ENCODE measurements at regions not wholly inside any gene's neighbourhood (a gene's known extent, or its start where the extent isn't known, plus 50 kb on each side); places are given as distances from the start of the nearest gene placed in this dataset.

DNA sequence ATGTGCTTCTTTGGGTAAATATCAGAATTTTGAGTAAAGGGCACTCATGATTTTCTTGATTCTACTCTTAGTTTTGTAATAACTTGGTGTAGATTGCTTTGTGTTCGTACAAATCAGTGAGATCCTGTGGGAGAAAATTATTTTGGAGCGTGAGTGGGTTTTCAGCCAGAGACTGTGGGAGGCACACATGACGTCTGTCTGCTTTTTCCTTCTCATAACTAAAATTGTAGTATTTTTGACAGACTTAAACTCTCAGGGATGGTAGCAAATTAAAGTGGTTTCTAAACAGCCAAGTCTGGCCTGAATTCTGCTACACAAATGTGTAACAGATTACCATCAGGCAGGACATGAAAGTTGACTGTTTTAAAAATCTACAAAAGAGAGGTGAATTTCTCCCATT, 222.6 kb downstream of the OTOR start:
- H3K4me1 Mint-ChIP-seq (ENCODE audit: low read depth): peaks cover 3% of the 10 kb centered on the region
- H3K4me3 Mint-ChIP-seq (ENCODE audit: unreplicated experiment): no peak overlapping the region
- no peaks in the 10 kb centered on the region for H3K36me3 Mint-ChIP-seq (ENCODE audit: low read depth)
- no peak for DNase-seq (ENCODE audit: low spot score)
- no peak overlapping the region for H3K27ac Mint-ChIP-seq (ENCODE audit: unreplicated experiment)
- TF ChIP-seq, protein P1, sequence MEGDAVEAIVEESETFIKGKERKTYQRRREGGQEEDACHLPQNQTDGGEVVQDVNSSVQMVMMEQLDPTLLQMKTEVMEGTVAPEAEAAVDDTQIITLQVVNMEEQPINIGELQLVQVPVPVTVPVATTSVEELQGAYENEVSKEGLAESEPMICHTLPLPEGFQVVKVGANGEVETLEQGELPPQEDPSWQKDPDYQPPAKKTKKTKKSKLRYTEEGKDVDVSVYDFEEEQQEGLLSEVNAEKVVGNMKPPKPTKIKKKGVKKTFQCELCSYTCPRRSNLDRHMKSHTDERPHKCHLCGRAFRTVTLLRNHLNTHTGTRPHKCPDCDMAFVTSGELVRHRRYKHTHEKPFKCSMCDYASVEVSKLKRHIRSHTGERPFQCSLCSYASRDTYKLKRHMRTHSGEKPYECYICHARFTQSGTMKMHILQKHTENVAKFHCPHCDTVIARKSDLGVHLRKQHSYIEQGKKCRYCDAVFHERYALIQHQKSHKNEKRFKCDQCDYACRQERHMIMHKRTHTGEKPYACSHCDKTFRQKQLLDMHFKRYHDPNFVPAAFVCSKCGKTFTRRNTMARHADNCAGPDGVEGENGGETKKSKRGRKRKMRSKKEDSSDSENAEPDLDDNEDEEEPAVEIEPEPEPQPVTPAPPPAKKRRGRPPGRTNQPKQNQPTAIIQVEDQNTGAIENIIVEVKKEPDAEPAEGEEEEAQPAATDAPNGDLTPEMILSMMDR (IDR thresholded peaks at IDR 0.05): no peak
- peaks cover under 1% of the 10 kb centered on the region for H3K27me3 Mint-ChIP-seq (ENCODE audit: low read depth)
- H3K9me3 Mint-ChIP-seq (ENCODE audit: low read depth): no peaks in the 10 kb centered on the region

DNA sequence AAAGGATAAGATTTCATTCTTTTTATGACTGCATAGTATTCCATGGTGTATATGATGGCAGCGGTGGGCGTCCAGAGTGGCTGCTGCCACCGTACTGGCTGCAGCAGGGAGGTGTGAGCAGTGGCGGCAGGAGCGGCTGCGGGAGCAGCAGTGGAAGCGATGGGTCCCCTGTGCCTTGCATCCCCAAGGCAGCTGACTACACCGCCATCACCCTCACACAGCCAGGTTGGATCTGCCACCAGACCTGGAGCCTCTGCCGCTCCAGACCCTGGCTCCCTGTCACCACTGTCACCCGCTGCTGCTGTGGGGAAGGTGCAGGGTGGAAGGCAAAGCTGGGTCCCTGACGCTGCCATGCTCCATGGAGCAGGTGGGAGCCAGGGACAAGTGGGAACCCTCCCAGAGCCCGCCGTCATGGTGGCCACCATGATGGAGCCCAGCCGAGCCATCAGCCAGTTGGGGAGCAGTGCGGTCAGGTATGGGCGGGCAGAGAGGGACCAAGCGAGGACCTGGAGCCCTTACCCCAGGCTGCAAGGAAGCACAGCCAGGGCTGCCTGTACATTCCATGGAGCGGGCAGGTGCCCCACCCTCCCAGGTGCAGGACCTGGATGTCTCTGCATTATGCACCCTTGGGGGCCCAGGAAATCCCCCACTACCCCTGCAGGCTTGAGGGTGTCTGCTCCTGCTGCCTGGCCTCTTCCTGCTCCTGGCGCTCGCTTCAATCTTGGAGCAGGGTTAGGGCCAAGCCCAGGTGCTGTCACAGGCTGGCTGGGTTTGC, 226.1 kb downstream of the OTOR start:
- H3K9me3 Mint-ChIP-seq (ENCODE audit: low read depth): peaks cover 7% of the 10 kb centered on the region
- H3K36me3 Mint-ChIP-seq (ENCODE audit: low read depth): no peaks in the 10 kb centered on the region
- DNase-seq (ENCODE audit: low spot score): peak; percentile 76
- H3K4me3 Mint-ChIP-seq (ENCODE audit: unreplicated experiment): no peak overlapping the region
- H3K4me1 Mint-ChIP-seq (ENCODE audit: low read depth): peaks cover 3% of the 10 kb centered on the region
- TF ChIP-seq, protein P1 (IDR thresholded peaks at IDR 0.05): no peak
- no peaks in the 10 kb centered on the region for H3K27me3 Mint-ChIP-seq (ENCODE audit: low read depth)
- no peak overlapping the region for H3K27ac Mint-ChIP-seq (ENCODE audit: unreplicated experiment)

DNA sequence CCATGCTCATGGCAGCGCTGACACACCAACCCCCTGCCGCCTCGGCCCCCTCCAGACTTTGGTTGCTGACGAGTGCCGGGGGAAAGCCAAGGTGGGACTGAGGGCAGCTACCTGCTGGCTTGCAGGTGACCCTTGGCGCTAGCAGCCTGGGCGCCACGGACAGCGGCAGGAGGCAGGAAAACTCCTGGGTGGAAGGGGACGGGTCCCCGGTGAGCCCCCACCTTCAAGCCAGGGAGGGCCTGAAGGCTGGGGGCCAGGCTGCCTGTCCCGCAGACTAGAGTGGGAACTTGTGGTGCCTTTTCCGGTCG, 226.7 kb downstream of the OTOR start:
- peak; percentile 80 for DNase-seq (ENCODE audit: low spot score)
- peaks cover 7% of the 10 kb centered on the region for H3K9me3 Mint-ChIP-seq (ENCODE audit: low read depth)
- H3K27me3 Mint-ChIP-seq (ENCODE audit: low read depth): no peaks in the 10 kb centered on the region
- H3K36me3 Mint-ChIP-seq (ENCODE audit: low read depth): no peaks in the 10 kb centered on the region
- TF ChIP-seq, protein P1 (IDR thresholded peaks at IDR 0.05): no peak
- no peak overlapping the region for H3K27ac Mint-ChIP-seq (ENCODE audit: unreplicated experiment)
- H3K4me1 Mint-ChIP-seq (ENCODE audit: low read depth): peaks cover 3% of the 10 kb centered on the region
- no peak overlapping the region for H3K4me3 Mint-ChIP-seq (ENCODE audit: unreplicated experiment)

DNA sequence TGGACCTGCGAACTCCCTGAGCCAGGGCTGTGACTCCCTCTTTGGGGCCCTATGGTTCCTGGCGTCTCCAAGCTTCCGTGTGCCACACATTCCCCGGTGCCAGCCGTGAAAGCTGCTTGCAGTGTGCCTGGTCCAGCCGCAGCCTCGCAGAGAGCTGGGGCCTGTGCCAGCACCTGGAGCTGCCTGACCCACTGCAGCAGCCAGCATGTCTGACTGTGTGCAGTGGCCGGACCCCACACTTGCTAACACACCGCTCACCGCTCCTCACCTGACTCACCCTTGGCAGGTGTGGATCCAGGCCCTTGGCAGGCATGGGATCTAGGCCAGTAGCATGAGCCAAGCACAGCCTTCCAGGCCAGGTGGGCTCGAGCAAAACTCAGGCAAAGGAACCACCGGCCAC, 227.5 kb downstream of the OTOR start:
- H3K27ac Mint-ChIP-seq (ENCODE audit: unreplicated experiment): no peak overlapping the region
- TF ChIP-seq, protein P1 (IDR thresholded peaks at IDR 0.05): no peak
- H3K36me3 Mint-ChIP-seq (ENCODE audit: low read depth): no peaks in the 10 kb centered on the region
- H3K27me3 Mint-ChIP-seq (ENCODE audit: low read depth): no peaks in the 10 kb centered on the region
- H3K9me3 Mint-ChIP-seq (ENCODE audit: low read depth): peaks cover 7% of the 10 kb centered on the region
- no peak overlapping the region for H3K4me3 Mint-ChIP-seq (ENCODE audit: unreplicated experiment)
- peaks cover 3% of the 10 kb centered on the region for H3K4me1 Mint-ChIP-seq (ENCODE audit: low read depth)
- DNase-seq (ENCODE audit: low spot score): peak; percentile 90

DNA sequence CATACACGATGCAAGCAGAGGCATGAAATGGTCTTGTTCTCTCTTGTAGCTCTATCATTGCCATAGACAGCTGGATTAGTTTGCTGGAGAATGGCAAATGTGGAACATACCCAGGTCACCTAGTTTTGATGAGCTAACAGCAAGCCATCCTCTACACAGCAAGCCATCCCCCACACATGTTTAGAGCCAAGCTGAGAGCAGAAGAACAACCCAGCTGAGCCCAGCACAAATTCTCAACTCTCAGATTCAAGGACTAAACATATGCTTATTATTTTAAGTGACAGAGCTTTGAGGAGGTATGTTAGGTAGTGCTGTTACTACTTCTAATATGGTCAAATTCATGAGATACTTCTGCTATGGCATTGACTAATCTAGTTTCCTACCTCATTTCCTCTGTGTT, 230.3 kb downstream of the OTOR start:
- H3K27me3 Mint-ChIP-seq (ENCODE audit: low read depth): peaks cover 8% of the 10 kb centered on the region

More for the DNA sequence above, 230.3 kb downstream of the OTOR start:
- Mint-ChIP-seq H3K4me1 (ENCODE audit: low read depth) (no peaks in the 10 kb centered on the region), H3K36me3 (ENCODE audit: low read depth) (no peaks in the 10 kb centered on the region), H3K9me3 (ENCODE audit: low read depth) (peaks cover 7% of the 10 kb centered on the region), H3K27ac (ENCODE audit: unreplicated experiment) (no peak overlapping the region), H3K4me3 (ENCODE audit: unreplicated experiment) (no peak overlapping the region)
- no peak for DNase-seq (ENCODE audit: low spot score)
- TF ChIP-seq, protein P1 (IDR thresholded peaks at IDR 0.05): no peak

All from chondrocyte (in vitro differentiated cells).